Calu3 (cell line): ENCODE measurements at regions not wholly inside any gene's neighbourhood (a gene's known extent, or its start where the extent isn't known, plus 50 kb on each side); places are given as distances from the start of the nearest gene placed in this dataset.

ENCODE experiments used
- BruUV-seq: library from RNA; stranded (reverse); fragments of 400-500 nt; replicated peaks from 2 replicates; lab custom pipeline; 2021; lab: Mats Ljungman, UMichigan
- CTCF ChIA-PET: fragments of 300-600 bp; sonication (Branson Sonifier 250); formaldehyde crosslinking; loops from one replicate; lab custom pipeline; 2022; ENCODE audit warnings: antibody characterized with exemption; lab: Charles Lee
- DNase-seq: peaks from one replicate; pipeline ENCODE4 v3.0.0; 2022
- H3K27ac Mint-ChIP-seq: one replicate; pipeline ENCODE4 v1.8.0; 2022; ENCODE audit warnings: mixed read lengths; ENCODE audit not compliant: unreplicated experiment
- H3K27me3 Mint-ChIP-seq: one replicate; pipeline ENCODE4 v1.8.0; 2022; ENCODE audit warnings: mixed read lengths; ENCODE audit not compliant: unreplicated experiment
- H3K36me3 Mint-ChIP-seq: one replicate; pipeline ENCODE4 v1.8.0; 2022; ENCODE audit warnings: mild to moderate bottlenecking, moderate library complexity, mixed read lengths; ENCODE audit not compliant: insufficient read depth, unreplicated experiment
- H3K4me1 Mint-ChIP-seq: one replicate; pipeline ENCODE4 v1.8.0; 2022; ENCODE audit warnings: mild to moderate bottlenecking, low read depth, mixed read lengths; ENCODE audit not compliant: unreplicated experiment
- H3K4me3 Mint-ChIP-seq: one replicate; pipeline ENCODE4 v1.8.0; 2022; ENCODE audit warnings: mild to moderate bottlenecking, low read depth, moderate library complexity, mixed read lengths; ENCODE audit not compliant: unreplicated experiment
- H3K9me3 Mint-ChIP-seq: one replicate; pipeline ENCODE4 v1.8.0; 2022; ENCODE audit warnings: low read depth, mixed read lengths; ENCODE audit not compliant: unreplicated experiment
- intact Hi-C: fragments of 100-400 bp; cut with micrococcal nuclease; formaldehyde crosslinking; loops from one replicate; pipeline ENCODE4 v1.10.0; 2022; ENCODE audit not compliant: unreplicated experiment
- TF ChIP-seq, protein P1 (sequence below): fragments of 200-600 bp; IDR thresholded peaks from one replicate; pipeline ENCODE4 v1.8.0; 2022; ENCODE audit warnings: antibody characterized with exemption; ENCODE audit not compliant: unreplicated experiment

GRCh38 chr2:103469800-103470199, 708.0 kb downstream of the TMEM182 start:
- DNase-seq: no peak
- intact Hi-C loops: no loop called here
- Mint-ChIP-seq H3K9me3 (peaks cover 25% of the 10 kb centered on the region), H3K36me3 (peaks cover 4% of the 10 kb centered on the region), H3K4me3 (no peak overlapping the region), H3K27ac (no peak overlapping the region), H3K27me3 (no peaks in the 10 kb centered on the region), H3K4me1 (no peaks in the 10 kb centered on the region)
- BruUV-seq: no TSS peak
- CTCF ChIA-PET: no interaction called here
- TF ChIP-seq, protein P1, sequence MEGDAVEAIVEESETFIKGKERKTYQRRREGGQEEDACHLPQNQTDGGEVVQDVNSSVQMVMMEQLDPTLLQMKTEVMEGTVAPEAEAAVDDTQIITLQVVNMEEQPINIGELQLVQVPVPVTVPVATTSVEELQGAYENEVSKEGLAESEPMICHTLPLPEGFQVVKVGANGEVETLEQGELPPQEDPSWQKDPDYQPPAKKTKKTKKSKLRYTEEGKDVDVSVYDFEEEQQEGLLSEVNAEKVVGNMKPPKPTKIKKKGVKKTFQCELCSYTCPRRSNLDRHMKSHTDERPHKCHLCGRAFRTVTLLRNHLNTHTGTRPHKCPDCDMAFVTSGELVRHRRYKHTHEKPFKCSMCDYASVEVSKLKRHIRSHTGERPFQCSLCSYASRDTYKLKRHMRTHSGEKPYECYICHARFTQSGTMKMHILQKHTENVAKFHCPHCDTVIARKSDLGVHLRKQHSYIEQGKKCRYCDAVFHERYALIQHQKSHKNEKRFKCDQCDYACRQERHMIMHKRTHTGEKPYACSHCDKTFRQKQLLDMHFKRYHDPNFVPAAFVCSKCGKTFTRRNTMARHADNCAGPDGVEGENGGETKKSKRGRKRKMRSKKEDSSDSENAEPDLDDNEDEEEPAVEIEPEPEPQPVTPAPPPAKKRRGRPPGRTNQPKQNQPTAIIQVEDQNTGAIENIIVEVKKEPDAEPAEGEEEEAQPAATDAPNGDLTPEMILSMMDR: no peak

GRCh38 chr2:103484906-103485305, 723.1 kb downstream of the TMEM182 start:
- CTCF ChIA-PET: no interaction called here

DNA sequence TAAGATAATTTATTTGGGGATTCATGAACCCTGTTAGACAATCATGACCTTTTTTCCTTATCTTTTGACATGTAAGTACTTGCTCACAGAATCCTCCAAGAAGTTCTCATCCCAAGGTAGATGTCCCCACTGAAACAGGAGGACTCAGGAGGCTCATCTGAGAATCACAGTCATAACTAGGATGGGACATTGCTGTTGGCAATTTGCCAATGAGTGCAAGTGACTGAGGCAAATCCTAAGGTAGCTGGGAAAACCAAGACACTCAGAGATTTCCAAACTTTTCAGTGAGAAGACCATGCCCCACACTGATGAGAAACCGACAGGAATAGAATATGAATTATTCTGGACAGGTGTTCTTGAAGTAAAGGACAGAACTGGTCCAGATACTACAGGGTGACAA, 735.0 kb downstream of the TMEM182 start:
- TF ChIP-seq, protein P1: no peak
- H3K4me3 Mint-ChIP-seq: no peak overlapping the region
- H3K4me1 Mint-ChIP-seq: no peaks in the 10 kb centered on the region
- no TSS peak for BruUV-seq
- CTCF ChIA-PET: no interaction called here
- DNase-seq: no peak
- peaks cover 5% of the 10 kb centered on the region for H3K9me3 Mint-ChIP-seq
- no peaks in the 10 kb centered on the region for H3K36me3 Mint-ChIP-seq
- intact Hi-C loops: no loop called here
- no peak overlapping the region for H3K27ac Mint-ChIP-seq
- no peaks in the 10 kb centered on the region for H3K27me3 Mint-ChIP-seq

More at GRCh38 chr2:103484906-103485305, 723.1 kb downstream of the TMEM182 start:
- Mint-ChIP-seq H3K27ac (no peak overlapping the region), H3K27me3 (no peaks in the 10 kb centered on the region), H3K9me3 (peaks cover 11% of the 10 kb centered on the region), H3K36me3 (no peaks in the 10 kb centered on the region), H3K4me3 (no peak overlapping the region), H3K4me1 (no peaks in the 10 kb centered on the region)
- intact Hi-C loops: no loop called here
- no TSS peak for BruUV-seq
- TF ChIP-seq, protein P1: no peak
- no peak for DNase-seq

DNA sequence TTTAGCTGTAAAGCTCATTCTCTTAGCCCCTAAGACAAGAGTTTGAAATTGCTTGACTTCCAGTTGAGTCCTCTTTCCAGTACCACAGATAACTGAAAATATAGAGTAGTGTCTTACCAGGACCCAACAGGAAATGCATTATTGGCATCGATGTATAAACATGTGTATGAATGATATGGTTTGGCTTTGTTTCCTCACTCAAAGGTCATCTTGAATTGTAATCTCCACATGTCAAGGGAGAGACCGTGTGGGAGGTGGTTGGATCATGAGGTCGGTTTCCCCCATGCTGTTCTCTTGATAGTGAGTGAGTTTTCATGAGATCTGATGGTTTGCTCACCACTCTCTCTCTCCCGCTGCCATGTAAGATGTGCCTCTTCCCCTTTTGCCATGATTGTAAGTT, 745.0 kb downstream of the TMEM182 start:
- CTCF ChIA-PET: no interaction called here
- no peak overlapping the region for H3K4me3 Mint-ChIP-seq
- intact Hi-C loops: no loop called here
- peaks cover 12% of the 10 kb centered on the region for H3K9me3 Mint-ChIP-seq
- DNase-seq: no peak
- TF ChIP-seq, protein P1: no peak
- H3K4me1 Mint-ChIP-seq: no peaks in the 10 kb centered on the region
- H3K36me3 Mint-ChIP-seq: no peaks in the 10 kb centered on the region
- no peak overlapping the region for H3K27ac Mint-ChIP-seq
- H3K27me3 Mint-ChIP-seq: no peaks in the 10 kb centered on the region
- BruUV-seq: no TSS peak
